ENCODE measurements at regions not wholly inside any gene's neighbourhood (a gene's known extent, or its start where the extent isn't known, plus 50 kb on each side); places are given as distances from the start of the nearest gene placed in this dataset.

DNA sequence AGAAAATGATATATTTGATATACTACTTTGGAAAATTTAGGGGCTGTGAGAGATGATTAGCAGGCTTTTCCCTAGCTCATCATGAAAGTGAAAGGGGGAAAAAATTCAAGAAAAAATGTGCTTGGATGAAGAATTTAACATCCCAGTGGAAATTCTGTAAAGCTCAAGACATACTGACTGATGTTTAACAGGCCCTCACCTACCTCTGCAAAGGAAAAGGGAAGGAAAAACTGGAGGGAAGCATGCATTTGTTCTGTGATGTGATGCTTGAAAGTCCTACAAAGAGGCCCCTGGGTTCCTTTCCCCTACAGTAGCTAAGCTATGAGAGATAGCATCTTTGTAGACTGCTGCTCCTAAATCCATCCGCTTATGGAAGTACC is 364.1 kb downstream of the PDGFC start:
- Histone ChIP-seq H3K36me3 (no peaks in the 10 kb centered on the region), H3K9me3 (no peaks in the 10 kb centered on the region), H3K27me3 (no peaks in the 10 kb centered on the region), H3K4me1 (peaks cover 0 to 8% (median 0%) of the 10 kb centered on the region in 3 donors), H3K4me3 (no peak overlapping the region), H3K27ac (no peak overlapping the region)
- no peak for ATAC-seq
- TF ChIP-seq, protein P1, sequence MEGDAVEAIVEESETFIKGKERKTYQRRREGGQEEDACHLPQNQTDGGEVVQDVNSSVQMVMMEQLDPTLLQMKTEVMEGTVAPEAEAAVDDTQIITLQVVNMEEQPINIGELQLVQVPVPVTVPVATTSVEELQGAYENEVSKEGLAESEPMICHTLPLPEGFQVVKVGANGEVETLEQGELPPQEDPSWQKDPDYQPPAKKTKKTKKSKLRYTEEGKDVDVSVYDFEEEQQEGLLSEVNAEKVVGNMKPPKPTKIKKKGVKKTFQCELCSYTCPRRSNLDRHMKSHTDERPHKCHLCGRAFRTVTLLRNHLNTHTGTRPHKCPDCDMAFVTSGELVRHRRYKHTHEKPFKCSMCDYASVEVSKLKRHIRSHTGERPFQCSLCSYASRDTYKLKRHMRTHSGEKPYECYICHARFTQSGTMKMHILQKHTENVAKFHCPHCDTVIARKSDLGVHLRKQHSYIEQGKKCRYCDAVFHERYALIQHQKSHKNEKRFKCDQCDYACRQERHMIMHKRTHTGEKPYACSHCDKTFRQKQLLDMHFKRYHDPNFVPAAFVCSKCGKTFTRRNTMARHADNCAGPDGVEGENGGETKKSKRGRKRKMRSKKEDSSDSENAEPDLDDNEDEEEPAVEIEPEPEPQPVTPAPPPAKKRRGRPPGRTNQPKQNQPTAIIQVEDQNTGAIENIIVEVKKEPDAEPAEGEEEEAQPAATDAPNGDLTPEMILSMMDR (IDR thresholded peaks at IDR 0.05), result no peak
- TF ChIP-seq POLR2A (IDR thresholded peaks at IDR 0.05) (no peak), EP300 (IDR thresholded peaks at IDR 0.05) (no peak), POLR2AphosphoS5 (IDR thresholded peaks at IDR 0.05) (no peak)
- WGBS, 2 donors (ENCODE audit: low coverage in 1 of 2), result 80 to 100% methylated on average over 1 of the region's 1 CpG

DNA sequence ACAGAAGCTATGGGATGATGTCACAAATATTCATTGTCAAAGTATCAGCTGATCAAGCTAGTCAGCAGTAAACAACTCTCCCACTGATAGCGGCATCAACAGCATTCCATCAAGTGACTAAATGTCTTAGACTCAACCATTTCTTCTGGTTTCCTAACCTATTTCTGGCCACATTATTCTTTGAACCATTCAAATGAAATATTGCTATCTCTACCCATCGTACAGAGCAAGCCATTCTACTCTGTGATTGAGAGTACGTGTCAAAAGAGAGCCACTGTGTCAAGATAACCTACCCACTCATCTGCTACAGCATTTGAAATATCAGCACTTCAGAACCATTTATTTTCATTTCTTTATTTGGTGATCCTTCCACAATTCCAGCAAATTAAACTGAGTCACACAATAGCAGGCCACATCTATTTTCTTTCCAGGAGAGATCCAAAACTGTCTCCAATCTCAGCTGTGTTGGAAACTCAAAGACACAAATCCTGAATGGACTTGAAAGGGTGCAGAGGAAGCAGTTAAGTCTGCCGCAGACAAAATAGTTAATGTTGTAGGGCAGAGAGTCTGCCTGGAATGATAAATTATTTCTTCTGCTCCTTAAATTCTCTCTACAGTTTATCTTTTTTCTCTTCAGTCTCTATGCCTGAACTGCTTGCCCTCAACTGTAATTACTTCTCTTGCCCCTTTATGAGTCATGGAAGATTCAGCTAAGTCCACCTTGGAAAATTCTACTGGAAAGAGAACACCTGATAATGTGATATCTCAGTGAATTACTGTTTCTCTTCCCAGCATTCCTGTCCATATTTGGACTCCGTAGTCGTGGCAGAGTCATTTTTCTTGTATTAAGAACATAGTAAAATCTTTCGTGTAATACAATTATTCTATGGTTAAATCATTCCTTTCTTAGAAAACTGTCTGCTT is 364.8 kb downstream of the PDGFC start:
- Histone ChIP-seq H3K9me3 (no peaks in the 10 kb centered on the region), H3K36me3 (no peaks in the 10 kb centered on the region), H3K4me1 (peaks cover 0 to 8% (median 0%) of the 10 kb centered on the region in 3 donors), H3K27me3 (no peaks in the 10 kb centered on the region), H3K4me3 (no peak overlapping the region), H3K27ac (no peak overlapping the region)
- no peak for ATAC-seq
- 35 to 39% methylated on average over 7 of the region's 7 CpGs for WGBS, 2 donors (ENCODE audit: low coverage in 1 of 2)
- TF ChIP-seq POLR2AphosphoS5 (IDR thresholded peaks at IDR 0.05) (no peak), EP300 (IDR thresholded peaks at IDR 0.05) (no peak), POLR2A (IDR thresholded peaks at IDR 0.05) (no peak)
- TF ChIP-seq, protein P1 (IDR thresholded peaks at IDR 0.05), result no peak

DNA sequence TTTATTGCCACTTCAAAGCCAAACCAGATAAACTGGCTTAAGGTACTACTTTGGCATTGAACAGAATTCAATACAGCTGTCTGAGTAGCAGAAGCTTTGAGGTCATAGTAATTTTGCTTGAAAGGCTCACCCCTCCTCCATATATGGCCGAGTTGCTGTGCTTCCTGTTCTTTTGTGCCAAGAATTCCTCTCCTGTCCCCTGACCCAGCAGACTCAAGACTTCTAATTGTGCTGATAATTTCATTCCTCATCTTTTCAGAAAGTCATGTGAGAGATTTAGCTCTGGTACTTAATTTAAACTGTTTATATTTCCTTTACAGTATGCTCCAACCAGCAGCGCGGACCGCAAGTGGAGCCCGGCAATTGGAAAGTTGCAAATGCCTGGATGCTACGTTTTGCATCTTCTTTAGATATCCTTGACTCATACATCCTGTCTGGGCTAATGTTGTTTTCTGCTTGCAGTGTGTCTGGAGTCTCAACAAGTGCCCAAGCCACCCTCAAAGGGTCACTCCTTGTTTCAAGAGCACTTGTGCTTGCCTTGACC is 373.4 kb downstream of the PDGFC start:
- no peak overlapping the region for H3K4me3 ChIP-seq
- WGBS, 2 donors (ENCODE audit: low coverage in 1 of 2), result 20 to 24% methylated on average over 4 to 6 of the region's 6 CpGs

DNA sequence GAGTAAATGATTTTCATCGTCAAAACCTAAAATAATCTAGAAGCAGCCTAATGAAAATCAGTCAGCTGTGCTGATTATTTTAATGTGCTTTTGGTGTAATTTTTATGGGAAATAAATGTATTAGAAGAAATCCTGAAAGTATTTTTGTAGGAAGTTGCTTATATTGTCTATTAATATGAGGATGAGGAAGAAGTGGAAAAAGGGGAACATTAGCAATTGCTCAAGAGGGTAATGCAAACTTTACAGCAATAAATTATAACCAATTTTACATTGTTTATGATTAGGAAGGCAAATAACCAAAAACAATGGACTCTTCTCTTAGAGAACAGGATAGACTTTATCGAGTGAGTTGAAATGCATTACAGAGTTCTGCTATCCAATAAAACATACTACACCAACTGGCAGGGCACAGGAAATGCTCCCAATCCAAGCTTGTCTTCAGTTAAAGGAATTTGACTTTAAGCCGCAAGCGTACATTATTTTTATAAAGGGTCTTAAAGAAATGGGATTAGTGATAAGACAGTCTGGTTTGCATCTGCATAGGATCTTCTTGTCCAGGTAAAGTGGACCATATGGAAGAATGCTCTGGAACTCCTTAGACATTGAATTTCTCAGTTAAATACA is 374.8 kb downstream of the PDGFC start:
- TF ChIP-seq POLR2A (IDR thresholded peaks at IDR 0.05) (no peak), POLR2AphosphoS5 (IDR thresholded peaks at IDR 0.05) (no peak), EP300 (IDR thresholded peaks at IDR 0.05) (no peak)
- TF ChIP-seq, protein P1 (IDR thresholded peaks at IDR 0.05), result no peak
- Histone ChIP-seq H3K36me3 (no peaks in the 10 kb centered on the region), H3K27ac (no peak overlapping the region), H3K9me3 (no peaks in the 10 kb centered on the region), H3K27me3 (no peaks in the 10 kb centered on the region), H3K4me1 (peaks cover 0 to 9% (median 3%) of the 10 kb centered on the region in 3 donors), H3K4me3 (no peak overlapping the region)
- no peak for ATAC-seq
- WGBS, 2 donors (ENCODE audit: low coverage in 1 of 2), result 81 to 84% methylated on average over 4 of the region's 4 CpGs

More for the DNA sequence above, 373.4 kb downstream of the PDGFC start:
- Histone ChIP-seq H3K27ac (no peak overlapping the region), H3K36me3 (no peaks in the 10 kb centered on the region), H3K4me1 (peaks cover 0 to 9% (median 3%) of the 10 kb centered on the region in 3 donors), H3K27me3 (no peaks in the 10 kb centered on the region), H3K9me3 (no peaks in the 10 kb centered on the region)
- no peak for ATAC-seq
- no peak for TF ChIP-seq EP300 (IDR thresholded peaks at IDR 0.05)
- TF ChIP-seq POLR2AphosphoS5 (IDR thresholded peaks at IDR 0.05), result no peak
- no peak for TF ChIP-seq POLR2A (IDR thresholded peaks at IDR 0.05)
- TF ChIP-seq, protein P1 (IDR thresholded peaks at IDR 0.05), result no peak

Measured in gastroesophageal sphincter (tissue), 4 donors.